ENCODE measurements at regions not wholly inside any gene's neighbourhood (a gene's known extent, or its start where the extent isn't known, plus 50 kb on each side); places are given as distances from the start of the nearest gene placed in this dataset.

GRCh38 chr5:124457101-124457500 lies 289.3 kb downstream of the ZNF608 start:
- no peak for DNase-seq

DNA sequence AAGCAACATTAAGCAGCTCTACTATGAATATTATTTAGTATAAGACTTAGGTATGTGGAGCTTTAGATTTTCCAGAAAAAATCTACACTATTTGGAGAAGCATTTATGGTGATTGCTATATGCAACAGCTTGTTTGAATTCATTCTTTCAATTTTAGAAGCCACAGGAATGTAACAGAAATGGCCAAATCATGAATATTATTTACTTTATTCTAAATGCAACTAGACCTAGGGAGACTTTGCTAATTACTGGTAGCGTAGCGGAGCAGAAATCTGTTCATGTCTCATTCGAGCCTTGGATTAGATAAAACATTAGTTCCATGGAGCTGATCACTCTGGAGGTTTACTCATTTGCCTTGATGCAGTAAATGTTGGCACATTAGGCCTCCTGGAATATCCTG lies 290.2 kb downstream of the ZNF608 start:
- DNase-seq, result no peak

DNA sequence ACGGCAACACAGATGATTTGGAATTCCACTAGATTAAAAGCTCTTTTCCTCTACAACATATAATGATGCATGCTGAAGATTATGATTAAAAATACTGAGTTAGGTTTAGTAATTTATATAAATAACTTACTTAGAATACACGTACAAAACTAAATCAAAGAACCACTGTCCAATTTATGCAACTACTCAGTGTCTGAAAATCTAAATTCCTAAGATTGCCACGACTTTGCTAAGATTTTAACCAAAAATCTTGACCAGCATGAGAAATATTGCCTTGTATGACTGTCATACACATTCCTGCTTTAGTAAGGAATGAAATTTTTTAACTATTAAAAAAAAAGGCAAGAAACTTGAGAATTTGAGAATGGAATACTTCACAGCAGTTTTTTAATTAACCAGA lies 292.4 kb downstream of the ZNF608 start:
- no peak for DNase-seq

DNA sequence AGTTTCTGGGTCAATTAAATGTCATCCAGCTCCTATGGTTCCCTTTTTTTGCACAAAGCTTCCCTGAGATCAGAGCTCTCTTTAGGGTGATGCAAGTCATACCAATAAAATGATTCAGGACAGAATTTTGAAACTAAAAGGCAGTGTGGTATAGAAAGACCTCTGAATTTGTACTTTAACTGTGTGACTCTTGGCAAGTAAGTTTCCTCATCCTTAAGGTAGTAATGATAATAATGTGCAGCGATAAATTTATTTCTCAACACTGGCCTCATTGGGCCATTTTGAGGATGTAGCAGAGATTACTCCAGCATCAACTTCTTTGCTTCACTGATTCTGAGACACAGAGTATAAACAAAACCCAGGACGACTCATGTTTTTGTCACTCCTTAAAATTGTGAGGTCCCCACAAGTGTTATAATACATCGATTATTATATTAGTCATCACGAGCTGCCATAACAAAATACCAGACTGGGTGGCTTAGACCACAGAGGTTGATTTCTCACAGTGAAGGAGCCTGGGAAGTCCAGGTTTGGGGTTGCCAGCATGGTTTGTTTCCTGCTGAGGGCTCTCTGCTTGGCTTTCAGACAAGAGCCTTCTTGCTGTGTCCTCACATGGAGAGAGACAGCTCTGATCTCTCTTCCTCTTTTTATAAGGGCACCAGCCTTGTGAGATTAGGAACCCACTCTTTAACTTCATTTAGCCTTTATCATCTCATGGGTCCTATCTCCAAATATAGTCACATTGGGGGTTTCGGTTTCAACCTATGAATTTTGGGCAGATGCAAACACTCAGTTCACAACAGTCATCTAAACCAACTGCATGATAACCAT lies 293.0 kb downstream of the ZNF608 start:
- no peak for DNase-seq

- DNase-seq, result no peak
These were observed 294.0 kb downstream of the ZNF608 start for GRCh38 chr5:124452412-124452811.

GRCh38 chr5:124451721-124452383 lies 294.6 kb downstream of the ZNF608 start:
- no peak for DNase-seq

- no peak for DNase-seq
These were observed 300.3 kb downstream of the ZNF608 start for GRCh38 chr5:124446120-124446519.

- DNase-seq, result no peak
These were observed 301.3 kb downstream of the ZNF608 start for GRCh38 chr5:124445070-124445619.

GRCh38 chr5:124444147-124444775 lies 302.2 kb downstream of the ZNF608 start:
- no peak for DNase-seq

DNA sequence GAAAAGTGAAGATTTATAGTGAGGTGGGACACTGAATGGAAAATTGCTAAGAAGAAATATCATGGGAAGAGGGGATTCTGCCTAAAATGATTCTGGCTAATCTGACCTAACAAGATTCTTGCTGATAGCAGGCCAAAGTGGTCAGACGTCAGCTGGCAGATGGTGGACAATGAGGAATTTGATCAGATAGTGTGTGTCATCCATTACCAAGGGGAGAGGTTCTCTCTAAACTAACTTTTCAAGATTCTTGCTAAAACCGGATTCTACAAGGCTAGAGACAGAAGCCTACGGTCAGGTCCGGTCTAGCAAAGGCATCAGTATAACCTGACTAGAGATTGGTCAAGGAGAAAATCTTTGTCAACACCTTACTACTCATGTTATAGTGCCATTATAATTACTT lies 306.0 kb downstream of the ZNF608 start:
- no peak for DNase-seq

DNA sequence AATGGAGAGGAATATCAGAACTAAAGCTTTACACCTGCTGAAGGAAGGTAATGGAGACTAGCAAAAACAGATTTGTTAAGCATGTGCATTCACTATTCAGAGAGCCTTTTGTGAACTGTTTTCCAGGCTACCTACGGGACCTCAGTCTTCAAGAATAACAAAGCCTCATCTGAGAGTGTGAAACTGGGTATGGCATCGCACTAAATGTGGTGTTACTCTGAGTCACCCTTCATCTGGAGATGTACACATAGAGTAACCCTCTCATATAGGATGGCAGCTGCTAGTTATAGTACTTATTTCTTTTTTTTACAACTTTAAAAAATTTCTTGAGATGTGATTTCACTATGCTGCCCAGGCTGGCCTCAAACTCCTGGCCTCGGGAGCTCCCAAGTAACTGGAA lies 306.8 kb downstream of the ZNF608 start:
- DNase-seq, result no peak

DNA sequence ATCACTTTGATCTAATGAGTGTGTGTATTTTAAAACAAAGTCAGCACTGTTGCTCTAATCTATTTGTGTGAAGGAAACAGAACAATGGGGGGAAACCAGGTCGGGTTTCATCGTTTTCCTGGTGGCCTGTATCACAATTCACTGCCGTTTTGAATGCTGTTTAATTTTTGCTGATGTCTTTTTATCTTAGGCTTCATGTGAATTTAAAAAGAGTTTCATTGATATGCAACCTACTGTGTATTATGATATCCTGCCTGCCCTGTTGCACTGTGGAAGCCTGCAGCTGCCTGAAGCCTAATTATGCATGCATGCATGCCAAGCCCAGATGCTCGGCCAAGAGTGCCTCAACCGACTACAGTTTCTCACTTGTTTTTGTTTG lies 307.5 kb downstream of the ZNF608 start:
- no peak for DNase-seq

DNA sequence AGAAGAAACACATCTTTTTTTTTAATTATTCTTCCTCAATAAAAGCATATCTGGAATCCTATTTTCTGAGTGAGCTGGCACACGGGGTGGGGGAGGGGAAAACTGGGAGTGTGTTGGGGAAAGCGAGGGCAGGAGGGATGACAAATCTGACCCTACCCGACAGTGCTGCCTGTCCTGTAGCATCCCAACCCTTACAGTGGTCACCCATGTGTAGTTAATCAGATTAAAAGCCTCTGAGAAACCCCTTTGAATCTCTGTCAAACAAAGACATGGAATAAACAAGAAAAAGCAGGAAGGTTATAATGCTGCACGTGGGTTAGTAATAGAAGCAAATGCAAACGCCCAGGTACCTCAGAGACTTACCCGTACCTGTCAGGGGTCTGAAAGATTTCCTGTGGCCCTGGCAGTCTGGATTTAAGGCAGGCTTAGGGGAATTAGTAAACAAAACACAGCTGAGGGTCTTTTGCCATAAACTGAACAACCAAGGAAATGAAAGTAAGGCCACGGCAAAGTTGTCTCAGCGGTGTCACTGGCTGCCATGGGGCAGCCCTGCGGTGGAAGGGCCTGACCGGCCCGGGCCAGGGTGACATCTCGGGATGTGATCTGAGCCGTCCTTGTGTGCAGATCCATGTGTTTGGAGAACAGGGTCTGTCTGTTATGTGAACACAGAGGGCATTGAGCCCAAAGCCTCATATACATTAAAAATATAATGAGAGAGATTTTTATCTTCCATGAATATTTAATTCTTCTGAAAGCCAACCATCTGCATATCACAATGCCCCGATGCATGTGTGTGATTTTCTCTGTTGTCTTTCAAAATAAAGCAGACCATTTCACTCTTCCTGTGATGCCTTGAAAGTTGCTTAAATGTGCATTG lies 308.2 kb downstream of the ZNF608 start:
- DNase-seq, result no peak

DNA sequence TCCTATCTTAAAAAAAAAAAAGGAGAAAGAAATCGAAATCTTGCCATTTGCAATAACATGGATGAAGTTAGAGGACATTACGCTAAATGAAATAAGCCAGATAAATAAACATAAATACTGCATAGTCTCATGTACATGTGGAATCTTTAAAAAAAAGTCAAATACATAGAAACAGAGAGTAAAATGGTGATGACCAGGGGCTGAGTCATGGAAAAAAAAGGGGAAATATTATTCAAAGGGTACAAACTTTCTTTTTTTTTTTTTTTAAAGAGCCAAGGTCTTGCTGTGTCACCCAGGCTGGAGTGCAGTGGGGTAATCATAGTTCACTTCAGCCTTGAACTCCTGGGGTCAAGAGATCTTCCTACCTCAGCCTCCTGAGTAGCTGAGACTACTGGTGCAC lies 310.1 kb downstream of the ZNF608 start:
- no peak for DNase-seq

DNA sequence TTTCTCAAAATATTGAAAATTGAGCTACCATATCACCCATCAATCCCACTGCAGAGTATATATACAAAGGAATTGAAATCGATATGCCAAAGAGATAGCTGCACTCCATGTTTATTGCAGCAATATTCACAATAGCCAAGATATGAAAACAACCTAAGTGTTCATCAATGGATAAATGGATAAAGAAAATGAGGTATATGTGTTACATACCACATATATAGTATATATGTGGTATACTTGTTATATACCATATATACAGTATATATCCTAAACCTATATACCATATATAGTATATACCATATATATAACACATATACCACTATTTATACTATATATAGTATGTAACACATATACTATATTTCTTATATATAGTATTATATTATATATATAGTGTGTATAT lies 313.3 kb downstream of the ZNF608 start:
- no peak for DNase-seq

DNA sequence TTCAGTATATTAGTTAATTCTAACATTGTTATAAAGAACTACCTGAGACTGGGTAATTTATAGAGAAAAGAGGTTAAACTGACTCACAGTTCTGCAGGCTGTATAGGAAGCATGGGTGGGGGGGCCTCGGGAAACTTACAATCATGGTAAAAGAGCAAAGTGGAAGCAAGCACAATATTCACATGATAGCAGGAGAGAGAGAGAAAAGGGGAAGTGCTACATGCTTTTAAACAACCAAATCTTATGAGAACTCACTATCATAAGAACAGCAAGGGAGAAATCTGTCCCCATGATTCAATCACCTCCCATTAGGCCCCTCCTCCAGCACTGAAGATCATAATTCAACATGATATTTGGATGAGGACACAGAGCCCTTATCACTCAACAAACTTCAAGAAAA lies 324.9 kb downstream of the ZNF608 start:
- no peak for DNase-seq

- no peak for DNase-seq
These were observed 325.5 kb downstream of the ZNF608 start for GRCh38 chr5:124420952-124421351.

- no peak for DNase-seq
These were observed 326.9 kb downstream of the ZNF608 start for GRCh38 chr5:124419531-124419930.

DNA sequence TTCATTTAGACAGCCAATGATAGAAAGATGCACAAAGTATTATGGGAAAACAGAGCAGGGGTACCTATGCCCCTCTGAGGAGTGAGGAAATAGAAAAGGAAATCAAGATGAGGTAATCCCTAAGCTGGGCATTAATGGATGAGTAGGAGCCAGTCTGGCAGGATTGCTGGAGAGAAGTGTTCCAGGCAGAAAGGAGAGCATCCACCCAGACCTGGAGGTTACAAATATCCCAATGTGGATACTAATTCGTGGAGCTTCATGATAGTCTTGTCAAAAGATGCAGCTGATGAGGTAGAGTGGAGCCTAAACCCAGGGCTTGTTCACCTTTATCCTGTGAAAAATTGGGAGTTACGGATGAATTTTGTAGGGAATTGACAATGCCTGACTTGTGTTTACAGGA lies 328.0 kb downstream of the ZNF608 start:
- no peak for DNase-seq

- DNase-seq, result no peak
These were observed 329.2 kb downstream of the ZNF608 start for GRCh38 chr5:124417196-124417595.

DNA sequence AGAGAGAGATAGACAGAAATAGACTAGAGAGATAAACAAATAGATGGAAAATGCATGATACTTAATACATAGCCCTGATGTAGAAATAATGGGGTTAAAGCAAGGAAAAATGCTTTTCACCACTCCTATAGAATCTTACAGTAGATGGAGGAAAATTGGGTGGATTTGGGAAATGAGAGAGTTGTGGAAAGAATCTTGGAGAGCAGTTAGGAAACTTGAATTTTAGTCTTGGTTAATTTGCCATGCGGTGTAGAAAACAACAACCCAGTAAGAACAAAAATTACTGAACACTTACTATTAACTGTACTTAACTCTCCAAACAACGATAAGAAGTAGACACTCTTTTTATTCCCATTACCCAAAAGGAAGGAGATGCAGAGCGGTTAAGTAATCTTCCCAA lies 329.8 kb downstream of the ZNF608 start:
- no peak for DNase-seq

DNA sequence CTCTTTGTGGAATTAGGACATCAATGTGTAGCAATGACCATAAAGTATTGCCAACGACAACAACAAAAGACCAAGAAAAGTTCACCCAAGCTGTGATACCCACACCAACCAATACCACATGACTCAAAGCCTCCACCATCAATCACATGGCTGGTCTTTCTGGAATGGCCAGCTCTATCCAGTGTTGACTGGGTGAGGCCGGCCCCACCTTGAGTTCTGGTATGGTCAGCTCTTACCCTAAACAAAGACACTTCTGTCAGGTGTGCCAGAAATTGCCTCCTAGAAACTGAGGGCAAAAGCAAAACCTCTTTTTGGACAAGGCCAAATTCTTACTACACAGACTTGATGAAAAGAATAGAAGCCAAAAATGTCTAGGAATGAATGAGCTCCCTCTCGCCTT lies 331.5 kb downstream of the ZNF608 start:
- DNase-seq, result no peak

All from stimulated activated CD4-positive, alpha-beta T cell treated with anti-CD3 and anti-CD28 coated beads, Interleukin-4, amount 100 ng/mL, for 1 hour (primary cell).